ENCODE measurements at regions not wholly inside any gene's neighbourhood (a gene's known extent, or its start where the extent isn't known, plus 50 kb on each side); places are given as distances from the start of the nearest gene placed in this dataset.

DNA sequence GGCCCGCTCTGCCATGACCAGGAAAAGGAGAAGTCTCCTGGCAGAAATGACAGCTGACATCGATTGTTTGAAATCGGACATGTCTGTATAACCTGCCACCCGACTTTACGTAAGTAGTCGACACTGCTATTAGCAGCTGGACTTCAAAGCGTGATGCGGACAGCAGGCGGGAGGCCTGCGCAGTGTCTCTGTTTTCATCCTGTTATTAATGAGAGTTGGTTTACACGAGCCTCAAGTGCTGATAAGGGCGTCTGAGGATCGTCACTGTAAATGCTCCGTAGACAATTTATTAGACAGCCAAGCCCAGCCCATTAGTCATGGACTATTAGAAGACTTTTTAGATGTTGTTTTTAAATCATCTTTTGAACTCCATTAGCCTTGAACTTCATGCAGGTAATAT is 328.3 kb downstream of the FOXL1 start:
- Histone ChIP-seq H3K27ac (no peak overlapping the region), H3K9me3 (no peaks in the 10 kb centered on the region), H3K36me3 (ENCODE audit: low read depth, missing control alignments) (no peaks in the 10 kb centered on the region), H3K4me1 (no peaks in the 10 kb centered on the region), H3K27me3 (no peaks in the 10 kb centered on the region), H3K4me3 (no peak overlapping the region)
- no peak for DNase-seq
- intact Hi-C loops (cut with DNase I; ENCODE audit: low total_unique reads), result no loop called here
- no peak for TF ChIP-seq POLR2A (IDR thresholded peaks at IDR 0.05)
- TF ChIP-seq, protein P1, sequence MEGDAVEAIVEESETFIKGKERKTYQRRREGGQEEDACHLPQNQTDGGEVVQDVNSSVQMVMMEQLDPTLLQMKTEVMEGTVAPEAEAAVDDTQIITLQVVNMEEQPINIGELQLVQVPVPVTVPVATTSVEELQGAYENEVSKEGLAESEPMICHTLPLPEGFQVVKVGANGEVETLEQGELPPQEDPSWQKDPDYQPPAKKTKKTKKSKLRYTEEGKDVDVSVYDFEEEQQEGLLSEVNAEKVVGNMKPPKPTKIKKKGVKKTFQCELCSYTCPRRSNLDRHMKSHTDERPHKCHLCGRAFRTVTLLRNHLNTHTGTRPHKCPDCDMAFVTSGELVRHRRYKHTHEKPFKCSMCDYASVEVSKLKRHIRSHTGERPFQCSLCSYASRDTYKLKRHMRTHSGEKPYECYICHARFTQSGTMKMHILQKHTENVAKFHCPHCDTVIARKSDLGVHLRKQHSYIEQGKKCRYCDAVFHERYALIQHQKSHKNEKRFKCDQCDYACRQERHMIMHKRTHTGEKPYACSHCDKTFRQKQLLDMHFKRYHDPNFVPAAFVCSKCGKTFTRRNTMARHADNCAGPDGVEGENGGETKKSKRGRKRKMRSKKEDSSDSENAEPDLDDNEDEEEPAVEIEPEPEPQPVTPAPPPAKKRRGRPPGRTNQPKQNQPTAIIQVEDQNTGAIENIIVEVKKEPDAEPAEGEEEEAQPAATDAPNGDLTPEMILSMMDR (IDR thresholded peaks at IDR 0.05), result no peak
- WGBS, 2 donors, result 73 to 88% methylated on average over 14 of the region's 14 CpGs

DNA sequence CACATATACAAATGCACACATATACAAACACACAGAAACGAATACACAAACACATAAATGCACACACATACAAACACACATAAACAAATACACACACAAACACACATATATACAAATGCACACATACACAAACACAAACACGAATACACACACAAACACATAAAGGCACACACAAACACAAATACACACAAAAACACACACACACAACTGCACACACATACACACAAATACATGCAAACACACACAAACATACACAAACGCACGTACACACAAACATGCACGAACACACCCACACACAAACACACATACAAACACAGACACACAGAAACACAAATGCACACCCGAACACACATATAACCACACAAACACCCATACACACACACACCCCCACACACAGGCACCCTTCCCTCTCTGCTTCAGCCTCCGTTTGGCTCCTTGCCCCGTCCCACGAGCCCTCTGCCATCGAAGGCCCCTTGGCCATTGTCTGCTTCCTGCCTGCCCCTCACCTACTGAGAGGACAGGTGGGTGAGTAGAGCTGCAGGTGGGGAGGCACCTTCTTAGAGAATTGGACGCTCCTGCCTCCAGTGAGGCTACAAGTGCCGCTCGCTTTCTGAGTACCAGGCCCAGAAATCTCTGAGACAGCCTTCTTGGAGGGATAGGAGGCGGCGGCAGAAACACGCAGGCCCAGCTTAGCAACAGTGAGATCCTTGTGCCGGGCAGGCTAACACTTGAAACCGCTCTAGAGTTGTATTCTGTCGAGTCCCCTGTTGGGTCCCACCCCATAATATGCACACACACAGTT is 331.2 kb downstream of the FOXL1 start:
- TF ChIP-seq, protein P1 (IDR thresholded peaks at IDR 0.05), result no peak
- TF ChIP-seq POLR2A (IDR thresholded peaks at IDR 0.05), result no peak
- Histone ChIP-seq H3K4me1 (no peaks in the 10 kb centered on the region), H3K9me3 (no peaks in the 10 kb centered on the region), H3K27me3 (no peaks in the 10 kb centered on the region), H3K4me3 (no peak overlapping the region), H3K27ac (no peak overlapping the region), H3K36me3 (ENCODE audit: low read depth, missing control alignments) (no peaks in the 10 kb centered on the region)
- no peak for DNase-seq
- 89 to 92% methylated on average over 16 to 19 of the region's 19 CpGs for WGBS, 2 donors
- intact Hi-C loops (cut with DNase I; ENCODE audit: low total_unique reads), result no loop called here

DNA sequence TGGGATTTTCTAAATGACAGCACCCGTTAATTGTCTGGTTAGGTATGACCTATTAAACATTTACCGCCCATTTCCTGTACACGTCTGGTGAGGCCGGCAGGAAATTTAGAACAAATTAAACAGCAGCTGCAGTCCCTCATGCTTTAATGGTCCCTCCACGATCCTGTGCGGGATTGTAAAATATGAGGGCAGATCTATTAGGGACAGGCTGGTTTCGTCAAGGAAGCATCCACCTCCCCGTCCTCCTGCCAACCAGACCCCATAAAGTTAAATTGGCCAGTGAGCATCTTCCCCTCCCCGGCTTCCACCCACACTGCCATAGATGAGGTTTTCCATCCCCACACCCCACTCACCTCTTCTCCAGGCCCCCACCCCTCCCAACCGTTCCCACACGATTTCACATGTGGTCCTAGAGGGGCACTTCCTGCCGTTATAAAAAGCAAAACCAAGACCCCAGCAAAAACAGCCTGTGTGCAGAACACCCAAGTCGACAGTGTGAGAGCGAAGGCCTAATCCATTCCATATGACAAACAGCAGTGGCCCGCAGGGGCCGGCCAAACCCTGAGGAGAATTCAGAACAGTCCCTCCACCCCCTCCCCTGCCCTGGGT is 331.9 kb downstream of the FOXL1 start:
- H3K27ac ChIP-seq, result no peak overlapping the region
- no peak overlapping the region for H3K4me3 ChIP-seq
- DNase-seq, result no peak
- 76 to 84% methylated on average over 16 of the region's 16 CpGs for WGBS, 2 donors
- no peaks in the 10 kb centered on the region for H3K27me3 ChIP-seq
- no peak for TF ChIP-seq POLR2A (IDR thresholded peaks at IDR 0.05)
- TF ChIP-seq, protein P1 (IDR thresholded peaks at IDR 0.05), result no peak
- H3K9me3 ChIP-seq, result no peaks in the 10 kb centered on the region
- H3K4me1 ChIP-seq, result no peaks in the 10 kb centered on the region
- intact Hi-C loops (cut with DNase I; ENCODE audit: low total_unique reads), result no loop called here
- no peaks in the 10 kb centered on the region for H3K36me3 ChIP-seq (ENCODE audit: low read depth, missing control alignments)

DNA sequence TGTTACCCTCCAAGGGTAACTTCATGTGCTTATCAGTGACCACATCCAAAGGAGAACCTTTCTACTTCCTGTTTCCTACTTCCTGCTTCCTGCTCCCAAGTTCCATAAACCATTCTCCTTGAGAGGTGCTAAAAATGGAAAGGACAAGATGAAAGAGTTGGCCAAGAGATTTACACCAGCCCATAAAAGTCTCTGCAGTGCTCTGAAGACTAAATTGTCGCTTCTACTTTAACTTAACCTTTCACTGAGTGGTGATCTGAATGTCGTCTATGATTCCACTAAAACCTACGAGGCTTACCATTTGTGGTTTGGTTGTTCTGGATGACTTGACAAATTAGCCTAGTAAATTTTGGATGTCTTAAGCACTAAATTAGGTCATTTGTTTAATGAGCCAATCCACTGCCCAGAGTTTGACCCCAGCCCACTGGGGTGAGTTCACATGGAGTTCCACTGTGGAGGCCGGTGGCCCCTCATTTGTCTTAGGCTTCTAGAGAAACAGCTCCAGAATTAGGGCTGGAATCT is 333.1 kb downstream of the FOXL1 start:
- Histone ChIP-seq H3K4me1 (no peaks in the 10 kb centered on the region), H3K9me3 (no peaks in the 10 kb centered on the region), H3K4me3 (no peak overlapping the region), H3K27ac (no peak overlapping the region), H3K27me3 (no peaks in the 10 kb centered on the region), H3K36me3 (ENCODE audit: low read depth, missing control alignments) (no peaks in the 10 kb centered on the region)
- intact Hi-C loops (cut with DNase I; ENCODE audit: low total_unique reads), result no loop called here
- DNase-seq, result no peak
- TF ChIP-seq POLR2A (IDR thresholded peaks at IDR 0.05), result no peak
- TF ChIP-seq, protein P1 (IDR thresholded peaks at IDR 0.05), result no peak
- WGBS, 2 donors, result 71 to 72% methylated on average over 4 of the region's 4 CpGs
